ENCODE measurements at regions not wholly inside any gene's neighbourhood (a gene's known extent, or its start where the extent isn't known, plus 50 kb on each side); places are given as distances from the start of the nearest gene placed in this dataset.

DNA sequence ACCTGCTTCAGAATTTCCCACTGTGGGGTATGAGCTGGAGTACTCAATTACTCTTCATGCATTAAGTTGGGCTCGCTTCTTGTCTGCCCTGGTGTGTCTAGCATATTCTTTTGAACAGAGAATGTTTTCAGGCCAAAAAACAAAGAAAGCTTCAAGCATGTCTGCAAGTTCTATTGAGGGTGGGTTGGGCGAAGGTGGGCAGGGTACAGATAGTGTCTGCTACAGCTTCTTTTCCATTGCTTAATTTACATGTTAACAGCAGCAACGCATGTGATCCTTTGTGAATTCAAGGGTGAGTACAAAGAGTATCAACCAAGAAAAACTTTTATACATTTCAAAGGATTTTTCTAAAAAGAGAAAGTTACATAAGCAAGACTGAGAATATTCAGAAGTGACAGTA, 406.5 kb downstream of the IRS2 start:
- H3K4me3 ChIP-seq (ENCODE audit: low read depth in 1 of 2, low read length in 2 of 2): no peak overlapping the region
- H3K27ac ChIP-seq (ENCODE audit: low read length): no peak overlapping the region
- no peak overlapping the region for H3K9ac ChIP-seq (ENCODE audit: low read depth, low read length)
- H2AFZ ChIP-seq (ENCODE audit: low read depth, low read length): no peak overlapping the region
- no peaks in the 10 kb centered on the region for H3K36me3 ChIP-seq (ENCODE audit: insufficient read depth, low read length)
- no peaks in the 10 kb centered on the region for H3K9me3 ChIP-seq (ENCODE audit: insufficient read depth, low read length, severe bottlenecking)
- H3K27me3 ChIP-seq (ENCODE audit: insufficient read depth, low read length, poor library complexity): no peaks in the 10 kb centered on the region
- DNase-seq (no peak), ATAC-seq (ENCODE audit: insufficient read depth, low read depth) (no peak)
- no peaks in the 10 kb centered on the region for H4K20me1 ChIP-seq (ENCODE audit: insufficient read depth, low read length)
- H3K4me1 ChIP-seq (ENCODE audit: insufficient read depth, low read length): no peaks in the 10 kb centered on the region
- TF ChIP-seq, protein P1, sequence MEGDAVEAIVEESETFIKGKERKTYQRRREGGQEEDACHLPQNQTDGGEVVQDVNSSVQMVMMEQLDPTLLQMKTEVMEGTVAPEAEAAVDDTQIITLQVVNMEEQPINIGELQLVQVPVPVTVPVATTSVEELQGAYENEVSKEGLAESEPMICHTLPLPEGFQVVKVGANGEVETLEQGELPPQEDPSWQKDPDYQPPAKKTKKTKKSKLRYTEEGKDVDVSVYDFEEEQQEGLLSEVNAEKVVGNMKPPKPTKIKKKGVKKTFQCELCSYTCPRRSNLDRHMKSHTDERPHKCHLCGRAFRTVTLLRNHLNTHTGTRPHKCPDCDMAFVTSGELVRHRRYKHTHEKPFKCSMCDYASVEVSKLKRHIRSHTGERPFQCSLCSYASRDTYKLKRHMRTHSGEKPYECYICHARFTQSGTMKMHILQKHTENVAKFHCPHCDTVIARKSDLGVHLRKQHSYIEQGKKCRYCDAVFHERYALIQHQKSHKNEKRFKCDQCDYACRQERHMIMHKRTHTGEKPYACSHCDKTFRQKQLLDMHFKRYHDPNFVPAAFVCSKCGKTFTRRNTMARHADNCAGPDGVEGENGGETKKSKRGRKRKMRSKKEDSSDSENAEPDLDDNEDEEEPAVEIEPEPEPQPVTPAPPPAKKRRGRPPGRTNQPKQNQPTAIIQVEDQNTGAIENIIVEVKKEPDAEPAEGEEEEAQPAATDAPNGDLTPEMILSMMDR (IDR thresholded peaks at IDR 0.05; ENCODE audit: borderline replicate concordance, extremely low read depth, low read length, poor library complexity, severe bottlenecking): no peak
- TF ChIP-seq EZH2 (IDR thresholded peaks at IDR 0.05; ENCODE audit: borderline replicate concordance, low read depth, low read length, severe bottlenecking): no peak
- 0 out of 2 replicates have a peak, but pooled peaks cover 2% of the 10 kb centered on the region for H3K79me2 ChIP-seq (ENCODE audit: insufficient read depth, low read length)
- no peak overlapping the region for H3K4me2 ChIP-seq (ENCODE audit: insufficient read depth, low read length)

DNA sequence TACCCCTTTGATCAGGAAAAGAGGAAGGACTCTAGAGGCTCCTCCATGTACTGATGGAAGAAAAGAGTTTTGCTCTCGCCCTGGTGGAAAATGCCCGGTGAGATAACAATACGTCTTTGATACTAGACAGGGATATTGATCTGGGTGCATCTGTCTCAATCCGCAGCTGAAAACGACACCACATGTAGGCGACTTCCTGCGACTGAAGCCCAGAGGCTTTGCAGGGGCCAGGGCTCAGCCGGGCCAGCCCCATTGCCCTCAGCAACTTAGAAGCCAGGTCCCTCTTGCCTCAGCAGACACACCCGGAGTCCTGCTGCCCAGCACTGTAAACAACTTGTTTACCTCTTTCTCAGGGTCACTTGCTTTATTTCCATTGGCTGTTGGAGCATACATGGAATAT, 409.4 kb downstream of the IRS2 start:
- Histone ChIP-seq H3K4me2 (ENCODE audit: insufficient read depth, low read length) (no peak overlapping the region), H3K4me3 (ENCODE audit: low read depth in 1 of 2, low read length in 2 of 2) (no peak overlapping the region), H2AFZ (ENCODE audit: low read depth, low read length) (no peak overlapping the region), H3K9me3 (ENCODE audit: insufficient read depth, low read length, severe bottlenecking) (no peaks in the 10 kb centered on the region), H3K79me2 (ENCODE audit: insufficient read depth, low read length) (no peaks in the 10 kb centered on the region), H4K20me1 (ENCODE audit: insufficient read depth, low read length) (no peaks in the 10 kb centered on the region), H3K9ac (ENCODE audit: low read depth, low read length) (no peak overlapping the region), H3K36me3 (ENCODE audit: insufficient read depth, low read length) (peaks cover 18% of the 10 kb centered on the region; the same call in 1 of the 2 replicates), H3K4me1 (ENCODE audit: insufficient read depth, low read length) (no peaks in the 10 kb centered on the region), H3K27ac (ENCODE audit: low read length) (no peak overlapping the region), H3K27me3 (ENCODE audit: insufficient read depth, low read length, poor library complexity) (no peaks in the 10 kb centered on the region)
- TF ChIP-seq EZH2 (IDR thresholded peaks at IDR 0.05; ENCODE audit: borderline replicate concordance, low read depth, low read length, severe bottlenecking): no peak
- TF ChIP-seq, protein P1 (IDR thresholded peaks at IDR 0.05; ENCODE audit: borderline replicate concordance, extremely low read depth, low read length, poor library complexity, severe bottlenecking): no peak
- no peak for DNase-seq
- ATAC-seq (ENCODE audit: insufficient read depth, low read depth): no peak

DNA sequence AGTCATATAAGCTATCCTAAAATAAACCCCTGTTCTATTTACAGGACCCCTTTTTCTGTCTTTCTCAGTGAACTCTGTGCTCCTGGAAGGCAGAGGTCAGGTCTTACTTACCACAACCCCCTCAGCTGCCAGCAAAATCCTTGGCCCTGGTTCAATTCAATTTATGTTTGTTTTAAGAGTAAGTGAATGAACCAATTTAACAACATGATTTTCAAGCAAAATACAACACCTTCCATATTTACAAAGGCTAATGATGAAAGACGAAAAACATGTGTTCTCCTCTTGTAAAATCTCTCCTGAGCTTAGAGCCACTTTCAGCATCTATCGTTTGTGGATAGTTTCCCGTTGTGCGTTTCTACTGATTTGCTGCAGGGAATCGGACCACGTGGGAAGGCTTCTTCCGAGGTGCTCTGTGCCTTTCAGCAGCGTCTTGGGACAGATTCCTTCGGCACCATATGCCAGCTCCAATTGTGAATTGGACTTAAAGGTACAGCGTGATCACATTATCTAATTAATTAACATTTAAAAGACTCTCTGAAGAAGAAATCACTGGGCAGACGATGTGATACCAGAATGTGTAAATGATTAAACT, 411.7 kb downstream of the IRS2 start:
- H3K27me3 ChIP-seq (ENCODE audit: insufficient read depth, low read length, poor library complexity): no peaks in the 10 kb centered on the region
- H3K4me3 ChIP-seq (ENCODE audit: low read depth in 1 of 2, low read length in 2 of 2): no peak overlapping the region
- H3K9ac ChIP-seq (ENCODE audit: low read depth, low read length): no peak overlapping the region
- no peak overlapping the region for H3K27ac ChIP-seq (ENCODE audit: low read length)
- H3K4me2 ChIP-seq (ENCODE audit: insufficient read depth, low read length): no peak overlapping the region
- H3K36me3 ChIP-seq (ENCODE audit: insufficient read depth, low read length): peaks cover 18% of the 10 kb centered on the region; the same call in 1 of the 2 replicates
- no peak for ATAC-seq (ENCODE audit: insufficient read depth, low read depth)
- no peak for DNase-seq
- no peaks in the 10 kb centered on the region for H3K4me1 ChIP-seq (ENCODE audit: insufficient read depth, low read length)
- TF ChIP-seq, protein P1 (IDR thresholded peaks at IDR 0.05; ENCODE audit: borderline replicate concordance, extremely low read depth, low read length, poor library complexity, severe bottlenecking): no peak
- no peak for TF ChIP-seq EZH2 (IDR thresholded peaks at IDR 0.05; ENCODE audit: borderline replicate concordance, low read depth, low read length, severe bottlenecking)
- no peaks in the 10 kb centered on the region for H3K9me3 ChIP-seq (ENCODE audit: insufficient read depth, low read length, severe bottlenecking)
- no peaks in the 10 kb centered on the region for H3K79me2 ChIP-seq (ENCODE audit: insufficient read depth, low read length)
- H4K20me1 ChIP-seq (ENCODE audit: insufficient read depth, low read length): peaks cover 7% of the 10 kb centered on the region; the same call in 1 of the 2 replicates
- no peak overlapping the region for H2AFZ ChIP-seq (ENCODE audit: low read depth, low read length)

All from DND-41 (cell line).